Panc1 (cell line): ENCODE measurements at regions not wholly inside any gene's neighbourhood (a gene's known extent, or its start where the extent isn't known, plus 50 kb on each side); places are given as distances from the start of the nearest gene placed in this dataset.
A peak's percentile ranks its signal among the peaks of the same experiment; 100 is the strongest.

Experiments
- ATAC-seq: fragments of 200-7000 bp; cut with Tn5 transposase; 2 replicates; pipeline ENCODE4 v1.9.1; 2020; ENCODE audit warnings: mild to moderate bottlenecking, moderate library complexity
- BruUV-seq: library from RNA; stranded (reverse); fragments of 400-500 nt; replicated peaks from 2 replicates; lab custom pipeline; 2021; lab: Mats Ljungman, UMichigan
- CTCF ChIA-PET: fragments of 300-600 bp; sonication (Branson Sonifier 250); formaldehyde crosslinking; loops from one replicate; lab custom pipeline; 2022; ENCODE audit warnings: antibody characterized with exemption; lab: Charles Lee
- POLR2A ChIA-PET: fragments of 300-600 bp; sonication (Branson Sonifier 250); formaldehyde crosslinking; loops from one replicate; lab custom pipeline; 2022; ENCODE audit warnings: antibody characterized with exemption; lab: Charles Lee
- DNase-seq: peaks from one replicate; pipeline ENCODE4 v3.0.0-alpha.2; 2010; ENCODE audit warnings: low read depth, low spot score
- H3K27ac ChIP-seq: 2 replicates; pipeline ENCODE4 v1.5.1; 2011; ENCODE audit warnings: mild to moderate bottlenecking, low read length, inconsistent platforms
- H3K27me3 ChIP-seq: fragments of 200-500 bp; sonication (Bioruptor generic); 2 replicates; pipeline ENCODE4 v1.6.0; 2014; ENCODE audit warnings: low read length, inconsistent platforms; ENCODE audit not compliant: control insufficient read depth, insufficient read depth
- H3K36me3 ChIP-seq: fragments of 200-500 bp; sonication (Bioruptor generic); 2 replicates; pipeline ENCODE4 v1.5.1; 2014; ENCODE audit warnings: inconsistent platforms, mild to moderate bottlenecking, low read length, moderate library complexity; ENCODE audit not compliant: control insufficient read depth, insufficient read depth
- H3K4me1 ChIP-seq: 2 replicates; pipeline ENCODE4 v1.5.1; 2011; ENCODE audit warnings: inconsistent platforms, mild to moderate bottlenecking, low read length, moderate library complexity; ENCODE audit not compliant: control insufficient read depth, insufficient read depth
- H3K4me3 ChIP-seq, 2 experiments: 2 replicates each; pipeline ENCODE4 v1.5.1; 2011 to 2012; ENCODE audit warnings: low read depth in 2 of 2, low read length in 2 of 2, mild to moderate bottlenecking in 2 of 2, inconsistent platforms in 1 of 2, moderate library complexity in 1 of 2
- H3K9me3 ChIP-seq: fragments of 200-500 bp; sonication (Bioruptor generic); 2 replicates; pipeline ENCODE4 v1.5.1; 2014; ENCODE audit warnings: low read depth, mild to moderate bottlenecking, inconsistent platforms, low read length, moderate library complexity; ENCODE audit not compliant: control insufficient read depth, insufficient read depth
- POLR2AphosphoS5 ChIP-seq: IDR thresholded peaks from 2 replicates; pipeline ENCODE4 v1.6.1; 2012; ENCODE audit warnings: mild to moderate bottlenecking, low read depth, low read length, moderate library complexity
- SIN3A ChIP-seq: IDR thresholded peaks from 2 replicates; pipeline ENCODE4 v1.6.1; 2012; ENCODE audit warnings: low read depth, mild to moderate bottlenecking, low read length, moderate library complexity, borderline replicate concordance; ENCODE audit not compliant: insufficient read depth
- TCF7L2 ChIP-seq: IDR thresholded peaks from 2 replicates; pipeline ENCODE4 v1.6.1; 2011; ENCODE audit warnings: mild to moderate bottlenecking, low read depth, low read length, inconsistent platforms
- in situ Hi-C: cut with HindIII; loops from 2 replicates; pipeline ENCODE4 v1.10.0; 2016; ENCODE audit warnings: low sequenced_read_pairs, low pct_unique_long_range_greater_than_20kb
- intact Hi-C: fragments of 100-400 bp; cut with micrococcal nuclease; formaldehyde crosslinking; loops from one replicate; pipeline ENCODE4 v1.10.0; 2022; ENCODE audit not compliant: unreplicated experiment
- TF ChIP-seq, protein P1 (sequence below): fragments of 450-650 bp; IDR thresholded peaks from 2 replicates; pipeline ENCODE4 v1.5.1; 2017; ENCODE audit warnings: mild to moderate bottlenecking
- TF ChIP-seq, protein P2 (sequence below), 2 experiments: IDR thresholded peaks; 2 replicates each; pipeline ENCODE4 v1.6.1; 2011 to 2012; ENCODE audit warnings: low read depth in 2 of 2, control low read depth in 1 of 2, low read length in 1 of 2, mild to moderate bottlenecking in 1 of 2, moderate library complexity in 1 of 2; ENCODE audit not compliant: insufficient read depth in 1 of 2

DNA sequence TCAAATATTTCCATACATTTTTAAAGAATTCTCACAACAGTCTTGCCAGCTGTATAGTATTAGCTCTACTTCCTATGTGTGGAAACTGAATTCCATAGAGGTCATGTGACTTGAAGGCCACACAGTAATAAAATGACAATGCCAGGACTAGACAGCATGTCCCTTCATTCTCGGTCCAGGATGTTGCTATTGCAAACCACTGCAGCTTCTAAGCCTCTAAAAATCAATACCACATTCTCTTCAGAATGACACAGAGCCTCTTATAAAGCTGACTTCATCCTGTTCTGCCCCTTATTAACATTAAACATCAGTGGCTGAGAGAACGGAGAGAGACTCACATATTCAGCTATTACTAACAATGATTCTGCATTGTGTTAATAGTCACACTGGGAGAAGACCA lies 240.3 kb upstream of the PEX5L start:
- BruUV-seq = no TSS peak
- ATAC-seq = 0 out of 2 replicates have a peak, but pooled peaks have one; percentile 27
- Histone ChIP-seq H3K9me3 (no peaks in the 10 kb centered on the region), H3K36me3 (no peaks in the 10 kb centered on the region), H3K27me3 (no peaks in the 10 kb centered on the region), H3K4me1 (no peaks in the 10 kb centered on the region), H3K27ac (no peak overlapping the region), H3K4me3 (no peak overlapping the region)
- intact Hi-C loops (no loop called here), in situ Hi-C loops (no loop called here)
- POLR2A ChIA-PET = no interaction called here
- CTCF ChIA-PET = interaction anchor here (0.6 kb wide), 1 partner anchor 188 kb away, joined by 10 read pairs; no protein-coding TSS in a partner anchor
- TF ChIP-seq, protein P1, sequence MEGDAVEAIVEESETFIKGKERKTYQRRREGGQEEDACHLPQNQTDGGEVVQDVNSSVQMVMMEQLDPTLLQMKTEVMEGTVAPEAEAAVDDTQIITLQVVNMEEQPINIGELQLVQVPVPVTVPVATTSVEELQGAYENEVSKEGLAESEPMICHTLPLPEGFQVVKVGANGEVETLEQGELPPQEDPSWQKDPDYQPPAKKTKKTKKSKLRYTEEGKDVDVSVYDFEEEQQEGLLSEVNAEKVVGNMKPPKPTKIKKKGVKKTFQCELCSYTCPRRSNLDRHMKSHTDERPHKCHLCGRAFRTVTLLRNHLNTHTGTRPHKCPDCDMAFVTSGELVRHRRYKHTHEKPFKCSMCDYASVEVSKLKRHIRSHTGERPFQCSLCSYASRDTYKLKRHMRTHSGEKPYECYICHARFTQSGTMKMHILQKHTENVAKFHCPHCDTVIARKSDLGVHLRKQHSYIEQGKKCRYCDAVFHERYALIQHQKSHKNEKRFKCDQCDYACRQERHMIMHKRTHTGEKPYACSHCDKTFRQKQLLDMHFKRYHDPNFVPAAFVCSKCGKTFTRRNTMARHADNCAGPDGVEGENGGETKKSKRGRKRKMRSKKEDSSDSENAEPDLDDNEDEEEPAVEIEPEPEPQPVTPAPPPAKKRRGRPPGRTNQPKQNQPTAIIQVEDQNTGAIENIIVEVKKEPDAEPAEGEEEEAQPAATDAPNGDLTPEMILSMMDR = no peak
- TF ChIP-seq, protein P2, sequence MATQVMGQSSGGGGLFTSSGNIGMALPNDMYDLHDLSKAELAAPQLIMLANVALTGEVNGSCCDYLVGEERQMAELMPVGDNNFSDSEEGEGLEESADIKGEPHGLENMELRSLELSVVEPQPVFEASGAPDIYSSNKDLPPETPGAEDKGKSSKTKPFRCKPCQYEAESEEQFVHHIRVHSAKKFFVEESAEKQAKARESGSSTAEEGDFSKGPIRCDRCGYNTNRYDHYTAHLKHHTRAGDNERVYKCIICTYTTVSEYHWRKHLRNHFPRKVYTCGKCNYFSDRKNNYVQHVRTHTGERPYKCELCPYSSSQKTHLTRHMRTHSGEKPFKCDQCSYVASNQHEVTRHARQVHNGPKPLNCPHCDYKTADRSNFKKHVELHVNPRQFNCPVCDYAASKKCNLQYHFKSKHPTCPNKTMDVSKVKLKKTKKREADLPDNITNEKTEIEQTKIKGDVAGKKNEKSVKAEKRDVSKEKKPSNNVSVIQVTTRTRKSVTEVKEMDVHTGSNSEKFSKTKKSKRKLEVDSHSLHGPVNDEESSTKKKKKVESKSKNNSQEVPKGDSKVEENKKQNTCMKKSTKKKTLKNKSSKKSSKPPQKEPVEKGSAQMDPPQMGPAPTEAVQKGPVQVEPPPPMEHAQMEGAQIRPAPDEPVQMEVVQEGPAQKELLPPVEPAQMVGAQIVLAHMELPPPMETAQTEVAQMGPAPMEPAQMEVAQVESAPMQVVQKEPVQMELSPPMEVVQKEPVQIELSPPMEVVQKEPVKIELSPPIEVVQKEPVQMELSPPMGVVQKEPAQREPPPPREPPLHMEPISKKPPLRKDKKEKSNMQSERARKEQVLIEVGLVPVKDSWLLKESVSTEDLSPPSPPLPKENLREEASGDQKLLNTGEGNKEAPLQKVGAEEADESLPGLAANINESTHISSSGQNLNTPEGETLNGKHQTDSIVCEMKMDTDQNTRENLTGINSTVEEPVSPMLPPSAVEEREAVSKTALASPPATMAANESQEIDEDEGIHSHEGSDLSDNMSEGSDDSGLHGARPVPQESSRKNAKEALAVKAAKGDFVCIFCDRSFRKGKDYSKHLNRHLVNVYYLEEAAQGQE (IDR thresholded peaks at IDR 0.05; ENCODE audit: insufficient read depth in 1 of 2, low read depth in 2 of 2, low read length in 1 of 2) = no peak
- TF ChIP-seq TCF7L2 (no peak), SIN3A (no peak), POLR2AphosphoS5 (no peak)
- peak; percentile 8 for DNase-seq

DNA sequence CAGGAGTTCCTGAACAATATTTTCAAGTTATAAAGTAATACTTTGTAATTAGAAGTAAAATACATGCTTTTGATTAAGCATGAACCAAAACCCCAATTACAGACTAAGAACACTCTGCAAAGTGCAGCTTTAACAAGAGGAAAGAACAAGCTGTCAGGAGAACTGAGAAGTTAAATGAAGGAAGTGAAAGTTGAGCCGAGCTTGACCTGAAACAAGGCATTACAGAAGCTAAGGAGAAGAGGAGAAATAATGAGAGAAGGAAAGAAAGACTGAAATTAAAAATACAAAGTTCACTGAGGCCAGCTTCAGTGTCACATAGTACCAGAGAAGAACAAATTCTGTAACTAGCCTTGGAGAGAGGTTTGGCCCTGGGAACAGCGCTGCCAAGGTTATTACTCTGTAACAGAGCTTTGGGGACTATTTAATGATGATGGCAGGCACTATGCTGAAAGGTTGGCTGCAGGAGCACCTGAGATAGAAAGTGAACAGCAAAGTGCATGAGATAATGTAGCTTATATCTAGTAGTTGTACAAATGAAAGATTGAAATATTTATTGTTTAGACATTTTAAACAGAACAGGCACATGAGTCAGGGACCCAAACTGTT lies 241.9 kb upstream of the PEX5L start:
- CTCF ChIA-PET = no interaction called here
- TF ChIP-seq POLR2AphosphoS5 (no peak), SIN3A (no peak), TCF7L2 (no peak)
- TF ChIP-seq, protein P1 = no peak
- TF ChIP-seq, protein P2 (IDR thresholded peaks at IDR 0.05; ENCODE audit: insufficient read depth in 1 of 2, low read depth in 2 of 2, low read length in 1 of 2) = no peak
- no peaks in the 10 kb centered on the region for H3K9me3 ChIP-seq
- no peaks in the 10 kb centered on the region for H3K4me1 ChIP-seq
- ATAC-seq (no peak), DNase-seq (no peak)
- H3K36me3 ChIP-seq = no peaks in the 10 kb centered on the region
- in situ Hi-C loops (no loop called here), intact Hi-C loops (no loop called here)
- H3K27ac ChIP-seq = no peak overlapping the region
- no TSS peak for BruUV-seq
- H3K27me3 ChIP-seq = no peaks in the 10 kb centered on the region
- no peak overlapping the region for H3K4me3 ChIP-seq
- POLR2A ChIA-PET = no interaction called here
